ENCODE measurements at regions not wholly inside any gene's neighbourhood (a gene's known extent, or its start where the extent isn't known, plus 50 kb on each side); places are given as distances from the start of the nearest gene placed in this dataset.
"Not testable (repeated sequence)": the region's sequence is repeated elsewhere in the genome, so short reads cannot be mapped to it uniquely, and the experiment has no call there.

- Mint-ChIP-seq H3K4me3 (no peak overlapping the region), H3K27ac (no peak overlapping the region), H3K4me1 (no peaks in the 10 kb centered on the region), H3K27me3 (no peaks in the 10 kb centered on the region), H3K36me3 (ENCODE audit: low read depth) (peaks cover 2% of the 10 kb centered on the region)
- DNase-seq = no peak
- no peaks in the 10 kb centered on the region for H3K9me3 ChIP-seq (ENCODE audit: control insufficient read depth, low read length, poor library complexity, severe bottlenecking)
- ATAC-seq = no peak
Observed at GRCh38 chr1:65629788-65630187, 162.9 kb upstream of the PDE4B start.

- ATAC-seq = no peak
- no peaks in the 10 kb centered on the region for H3K9me3 ChIP-seq (ENCODE audit: control insufficient read depth, low read length, poor library complexity, severe bottlenecking)
- Mint-ChIP-seq H3K4me3 (no peak overlapping the region), H3K27me3 (no peaks in the 10 kb centered on the region), H3K36me3 (ENCODE audit: low read depth) (peaks cover 2% of the 10 kb centered on the region), H3K4me1 (no peaks in the 10 kb centered on the region), H3K27ac (no peak overlapping the region)
- DNase-seq = no peak
Observed at GRCh38 chr1:65630855-65631254, 161.8 kb upstream of the PDE4B start.

GRCh38 chr1:65632235-65632634, 160.5 kb upstream of the PDE4B start:
- Mint-ChIP-seq H3K27ac (no peak overlapping the region), H3K36me3 (ENCODE audit: low read depth) (peaks cover 2% of the 10 kb centered on the region), H3K4me1 (no peaks in the 10 kb centered on the region), H3K4me3 (no peak overlapping the region), H3K27me3 (no peaks in the 10 kb centered on the region)
- no peaks in the 10 kb centered on the region for H3K9me3 ChIP-seq (ENCODE audit: control insufficient read depth, low read length, poor library complexity, severe bottlenecking)
- DNase-seq (no peak), ATAC-seq (no peak)

DNA sequence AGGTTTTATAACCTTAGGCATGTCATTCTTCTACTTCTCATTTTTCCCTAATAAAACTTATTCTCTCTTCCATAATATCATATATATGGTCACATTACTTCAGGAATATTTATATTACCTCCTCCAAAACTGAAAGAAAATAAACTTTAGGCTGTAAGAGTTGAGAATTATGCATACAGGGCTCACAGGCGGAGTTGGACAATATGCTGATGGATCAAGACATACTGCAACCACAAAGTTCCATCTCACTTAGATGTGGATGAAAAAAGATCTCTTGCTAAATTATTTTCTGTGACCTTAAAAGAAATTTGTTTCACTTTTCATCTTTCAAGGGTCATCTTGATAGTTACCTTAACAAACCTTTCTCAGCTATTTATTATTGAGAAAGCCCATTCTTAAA, 152.6 kb upstream of the PDE4B start:
- Mint-ChIP-seq H3K4me3 (no peak overlapping the region), H3K4me1 (no peaks in the 10 kb centered on the region), H3K27ac (no peak overlapping the region), H3K27me3 (peaks cover 7% of the 10 kb centered on the region), H3K36me3 (ENCODE audit: low read depth) (no peaks in the 10 kb centered on the region)
- no peak for ATAC-seq
- no peaks in the 10 kb centered on the region for H3K9me3 ChIP-seq (ENCODE audit: control insufficient read depth, low read length, poor library complexity, severe bottlenecking)
- DNase-seq = no peak

DNA sequence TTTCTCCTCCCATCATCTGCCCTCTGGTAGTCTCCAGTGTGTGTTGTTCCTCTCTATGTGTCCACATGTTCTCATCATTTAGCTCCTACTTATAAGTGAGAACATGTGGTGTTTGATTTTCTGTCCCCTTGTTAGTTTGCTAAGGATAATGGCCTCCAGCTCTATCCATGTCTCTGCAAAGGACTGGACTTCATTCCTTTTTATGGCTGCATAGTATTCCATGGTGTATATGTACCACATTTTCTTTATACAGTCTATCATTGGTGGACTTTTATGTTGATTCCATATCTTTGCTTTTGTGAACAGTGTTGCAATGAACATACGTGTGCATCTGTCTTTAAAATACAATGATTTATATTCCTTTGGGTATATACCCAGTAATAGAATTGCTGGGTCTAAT, 143.5 kb upstream of the PDE4B start:
- H3K9me3 ChIP-seq (ENCODE audit: control insufficient read depth, low read length, poor library complexity, severe bottlenecking); DNase-seq; H3K4me3 Mint-ChIP-seq; ATAC-seq; H3K36me3 Mint-ChIP-seq (ENCODE audit: low read depth); H3K4me1 Mint-ChIP-seq; H3K27ac Mint-ChIP-seq: not testable (repeated sequence)
- peaks cover 12% of the 10 kb centered on the region for H3K27me3 Mint-ChIP-seq

DNA sequence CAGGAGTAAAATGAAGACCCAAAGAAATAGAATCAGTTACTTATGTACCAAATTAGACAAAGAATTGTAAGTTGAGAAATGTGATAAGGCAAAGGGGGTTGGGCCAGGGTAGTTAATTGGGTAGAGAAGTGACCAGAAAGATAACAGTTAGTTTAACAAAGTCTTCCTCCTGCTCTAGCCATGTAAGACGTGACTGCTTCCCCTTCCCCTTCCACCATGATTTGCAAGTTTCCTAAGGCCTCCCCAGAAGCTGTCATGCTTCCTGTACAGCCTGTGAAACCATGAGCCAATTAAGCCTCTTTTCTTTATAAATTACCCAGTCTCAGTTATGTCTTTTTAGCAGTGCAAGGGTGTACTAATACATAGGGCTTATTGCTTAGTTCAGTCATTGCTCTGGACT, 142.0 kb upstream of the PDE4B start:
- no peak for ATAC-seq
- Mint-ChIP-seq H3K27me3 (peaks cover 3% of the 10 kb centered on the region), H3K27ac (no peak overlapping the region), H3K4me1 (no peaks in the 10 kb centered on the region), H3K4me3 (no peak overlapping the region), H3K36me3 (ENCODE audit: low read depth) (no peaks in the 10 kb centered on the region)
- DNase-seq = no peak
- H3K9me3 ChIP-seq (ENCODE audit: control insufficient read depth, low read length, poor library complexity, severe bottlenecking) = no peaks in the 10 kb centered on the region

DNA sequence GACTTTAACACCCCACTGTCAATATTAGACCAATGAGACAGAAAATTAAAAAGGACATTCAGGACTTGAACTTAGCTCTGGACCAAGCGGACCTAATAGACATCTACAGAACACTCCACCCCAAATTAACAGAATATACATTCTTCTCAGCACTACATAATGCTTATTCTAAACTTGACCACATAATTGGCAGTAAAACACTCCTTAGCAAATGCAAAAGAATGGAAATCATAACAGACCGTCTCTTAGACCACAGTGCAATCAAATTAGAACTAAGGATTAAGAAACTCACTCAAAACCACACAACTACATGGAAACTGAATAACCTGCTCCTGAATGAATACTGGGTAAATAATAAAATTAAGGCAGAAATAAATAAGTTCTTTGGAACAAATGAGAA, 138.2 kb upstream of the PDE4B start:
- not testable (repeated sequence) for H3K36me3 Mint-ChIP-seq (ENCODE audit: low read depth); H3K27ac Mint-ChIP-seq; ATAC-seq; DNase-seq; H3K9me3 ChIP-seq (ENCODE audit: control insufficient read depth, low read length, poor library complexity, severe bottlenecking); H3K27me3 Mint-ChIP-seq; H3K4me3 Mint-ChIP-seq; H3K4me1 Mint-ChIP-seq

DNA sequence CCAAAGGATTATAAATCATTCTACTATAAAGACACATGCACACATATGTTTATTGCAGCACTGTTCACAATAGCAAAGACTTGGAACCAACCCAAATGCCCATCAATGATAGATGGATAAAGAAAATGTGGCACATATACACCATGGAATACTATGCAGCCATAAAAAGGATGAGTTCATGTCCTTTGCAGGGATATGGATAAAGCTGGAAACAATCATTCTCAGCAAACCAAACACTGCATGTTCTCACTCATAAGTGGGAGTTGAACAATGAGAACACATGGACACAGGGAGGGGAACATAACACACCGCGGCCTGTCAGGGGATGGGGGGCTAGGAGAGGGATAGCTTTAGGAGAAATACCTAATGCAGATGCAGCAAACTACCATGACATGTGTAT, 135.1 kb upstream of the PDE4B start:
- not testable (repeated sequence) for DNase-seq; H3K27ac Mint-ChIP-seq; H3K27me3 Mint-ChIP-seq; H3K4me1 Mint-ChIP-seq; H3K4me3 Mint-ChIP-seq; H3K36me3 Mint-ChIP-seq (ENCODE audit: low read depth); ATAC-seq; H3K9me3 ChIP-seq (ENCODE audit: control insufficient read depth, low read length, poor library complexity, severe bottlenecking)

DNA sequence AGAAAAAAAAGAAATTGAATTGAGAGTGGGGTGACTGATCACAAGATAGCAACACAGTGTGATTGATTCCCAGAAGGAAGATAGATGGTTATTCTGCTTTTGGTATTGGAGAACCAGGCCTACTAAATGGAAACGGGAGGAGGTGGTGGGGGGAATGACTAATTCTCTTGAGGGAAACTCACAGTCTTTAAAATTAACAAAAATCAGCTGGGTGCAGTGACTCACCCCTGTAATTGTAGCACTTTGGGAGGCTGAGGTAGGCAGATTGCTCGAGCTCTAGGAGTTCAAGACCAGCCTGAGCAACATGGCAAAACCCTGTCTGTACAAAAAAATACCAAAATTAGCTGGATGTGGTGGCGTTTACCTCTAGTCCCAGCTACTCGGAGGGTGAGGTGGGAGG, 134.6 kb upstream of the PDE4B start:
- H3K36me3 Mint-ChIP-seq (ENCODE audit: low read depth) = no peaks in the 10 kb centered on the region
- ATAC-seq = no peak
- H3K27ac Mint-ChIP-seq = no peak overlapping the region

DNA sequence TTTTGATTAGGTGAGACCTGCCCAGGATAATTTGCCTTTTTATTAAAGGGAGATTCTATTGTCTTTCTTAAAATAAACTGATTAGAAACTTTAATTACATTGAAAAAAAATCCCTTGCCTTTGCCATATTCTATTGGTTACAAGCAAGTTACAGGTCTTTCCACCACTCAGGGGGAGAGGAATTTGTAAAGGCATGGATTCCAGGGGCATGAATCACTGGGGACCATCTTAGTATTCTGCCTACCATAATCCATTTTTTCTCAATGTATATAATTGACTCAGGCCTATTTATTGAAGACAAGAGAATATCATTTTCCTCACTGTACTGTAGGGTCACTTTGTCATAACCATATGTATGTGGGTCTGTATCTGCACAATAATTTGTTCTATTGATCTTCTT, 124.3 kb upstream of the PDE4B start:
- H3K4me1 Mint-ChIP-seq = no peaks in the 10 kb centered on the region
- peaks cover 2% of the 10 kb centered on the region for H3K36me3 Mint-ChIP-seq (ENCODE audit: low read depth)
- ATAC-seq = no peak
- no peak for DNase-seq
- no peak overlapping the region for H3K27ac Mint-ChIP-seq
- no peaks in the 10 kb centered on the region for H3K9me3 ChIP-seq (ENCODE audit: control insufficient read depth, low read length, poor library complexity, severe bottlenecking)
- H3K4me3 Mint-ChIP-seq = no peak overlapping the region
- H3K27me3 Mint-ChIP-seq = peaks cover 9% of the 10 kb centered on the region

More for the DNA sequence above, 134.6 kb upstream of the PDE4B start:
- DNase-seq = no peak
- H3K4me1 Mint-ChIP-seq = no peaks in the 10 kb centered on the region
- H3K4me3 Mint-ChIP-seq = no peak overlapping the region
- no peaks in the 10 kb centered on the region for H3K27me3 Mint-ChIP-seq
- no peaks in the 10 kb centered on the region for H3K9me3 ChIP-seq (ENCODE audit: control insufficient read depth, low read length, poor library complexity, severe bottlenecking)

- peaks cover 2% of the 10 kb centered on the region for H3K36me3 Mint-ChIP-seq (ENCODE audit: low read depth)
- H3K9me3 ChIP-seq (ENCODE audit: control insufficient read depth, low read length, poor library complexity, severe bottlenecking) = no peaks in the 10 kb centered on the region
- DNase-seq (no peak), ATAC-seq (no peak)
- peaks cover 12% of the 10 kb centered on the region for H3K27me3 Mint-ChIP-seq
- H3K4me3 Mint-ChIP-seq = no peak overlapping the region
- H3K27ac Mint-ChIP-seq = no peak overlapping the region
- H3K4me1 Mint-ChIP-seq = no peaks in the 10 kb centered on the region
Observed at GRCh38 chr1:65670518-65670917, 122.2 kb upstream of the PDE4B start.

GRCh38 chr1:65674522-65674921, 118.2 kb upstream of the PDE4B start:
- H3K27me3 Mint-ChIP-seq = peaks cover 6% of the 10 kb centered on the region
- H3K27ac Mint-ChIP-seq = no peak overlapping the region
- no peaks in the 10 kb centered on the region for H3K9me3 ChIP-seq (ENCODE audit: control insufficient read depth, low read length, poor library complexity, severe bottlenecking)
- H3K4me1 Mint-ChIP-seq = no peaks in the 10 kb centered on the region
- no peak overlapping the region for H3K4me3 Mint-ChIP-seq
- no peak for ATAC-seq
- H3K36me3 Mint-ChIP-seq (ENCODE audit: low read depth) = no peaks in the 10 kb centered on the region
- no peak for DNase-seq

GRCh38 chr1:65679773-65680172, 112.9 kb upstream of the PDE4B start:
- ATAC-seq (no peak), DNase-seq (no peak)
- Mint-ChIP-seq H3K4me1 (no peaks in the 10 kb centered on the region), H3K36me3 (ENCODE audit: low read depth) (no peaks in the 10 kb centered on the region), H3K4me3 (no peak overlapping the region), H3K27me3 (peaks cover 16% of the 10 kb centered on the region), H3K27ac (no peak overlapping the region)
- no peaks in the 10 kb centered on the region for H3K9me3 ChIP-seq (ENCODE audit: control insufficient read depth, low read length, poor library complexity, severe bottlenecking)

DNA sequence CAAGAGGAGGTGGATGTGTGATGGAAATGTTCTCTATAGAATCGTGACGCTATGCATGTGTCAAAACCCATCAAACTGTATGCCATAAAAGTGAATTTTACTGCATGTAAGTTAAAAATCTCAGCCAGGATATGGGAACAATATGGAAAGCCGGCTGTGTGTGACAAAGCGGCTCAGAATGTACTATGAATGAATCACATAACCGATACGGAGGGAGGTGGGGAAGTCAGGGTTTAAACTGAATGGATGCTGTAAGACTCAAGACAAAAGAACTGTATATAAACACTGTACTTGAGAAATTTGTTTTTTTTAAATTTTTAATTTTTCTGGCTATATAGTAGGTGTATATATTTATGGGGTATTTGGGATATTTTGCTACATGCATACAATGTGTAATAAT, 111.6 kb upstream of the PDE4B start:
- H3K36me3 Mint-ChIP-seq (ENCODE audit: low read depth) = no peaks in the 10 kb centered on the region
- no peaks in the 10 kb centered on the region for H3K4me1 Mint-ChIP-seq
- H3K27ac Mint-ChIP-seq = no peak overlapping the region
- ATAC-seq = no peak
- peaks cover 23% of the 10 kb centered on the region for H3K27me3 Mint-ChIP-seq
- DNase-seq = no peak
- no peaks in the 10 kb centered on the region for H3K9me3 ChIP-seq (ENCODE audit: control insufficient read depth, low read length, poor library complexity, severe bottlenecking)
- no peak overlapping the region for H3K4me3 Mint-ChIP-seq
